AG04449 (cell line): ENCODE measurements at regions not wholly inside any gene's neighbourhood (a gene's known extent, or its start where the extent isn't known, plus 50 kb on each side); places are given as distances from the start of the nearest gene placed in this dataset.

Experiments used
- CTCF ChIA-PET: fragments of 350-600 bp; formaldehyde crosslinking; extraction: SDS; loops from one replicate; lab custom pipeline; 2021; ENCODE audit warnings: antibody characterized with exemption; lab: Yijun Ruan, JAX
- POLR2A ChIA-PET: fragments of 400-600, 350-600 bp; formaldehyde crosslinking; extraction: SDS; loops from one replicate; lab custom pipeline; 2020; ENCODE audit warnings: antibody characterized with exemption, inconsistent platforms; lab: Yijun Ruan, JAX
- DNase-seq: peaks from one replicate; pipeline ENCODE4 v3.0.0-alpha.2; 2010; ENCODE audit warnings: low read depth, low spot score
- H3K4me3 ChIP-seq: 2 replicates; pipeline ENCODE4 v1.5.1; 2011; ENCODE audit warnings: low read depth, mild to moderate bottlenecking, control low read depth, low read length
- CTCF ChIP-seq: IDR thresholded peaks from one replicate; pipeline ENCODE4 v1.5.1; 2011; ENCODE audit warnings: mild to moderate bottlenecking, moderate library complexity, low read length, control low read depth, inconsistent platforms; ENCODE audit not compliant: insufficient read depth; ENCODE audit errors: missing control alignments

GRCh38 chr2:228599297-228599696, 417.8 kb upstream of the SPHKAP start:
- CTCF ChIA-PET = interaction anchor here (0.7 kb wide), 1 partner anchor 21 kb away, joined by 3 read pairs; no protein-coding TSS in a partner anchor
- no peak overlapping the region for H3K4me3 ChIP-seq
- TF ChIP-seq CTCF = no peak
- POLR2A ChIA-PET = no interaction called here
- no peak for DNase-seq

DNA sequence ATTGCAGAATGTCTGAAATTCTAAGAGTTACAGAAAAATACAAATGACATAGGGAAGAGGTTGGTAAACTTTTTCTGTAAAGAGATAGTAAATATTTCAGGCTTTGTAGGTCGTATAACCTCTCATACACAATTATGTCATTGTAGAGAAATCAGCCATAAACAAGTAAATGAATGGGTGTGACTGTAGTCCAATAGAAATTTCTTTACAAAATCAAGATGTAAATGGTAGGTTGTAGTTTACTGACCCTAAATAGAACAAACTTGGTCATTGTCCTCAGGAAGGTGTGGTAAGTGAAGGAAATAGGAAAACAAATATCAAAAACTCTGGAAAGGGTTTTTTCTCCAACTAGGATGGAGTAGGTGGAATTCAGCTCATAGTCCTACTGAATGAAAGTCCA, 415.5 kb upstream of the SPHKAP start:
- no peak for TF ChIP-seq CTCF
- no peak overlapping the region for H3K4me3 ChIP-seq
- ChIA-PET POLR2A (no interaction called here), CTCF (no interaction called here)
- DNase-seq = no peak

GRCh38 chr2:228594012-228594411, 412.5 kb upstream of the SPHKAP start:
- POLR2A ChIA-PET = no interaction called here
- no peak for DNase-seq
- CTCF ChIA-PET = no interaction called here
- no peak overlapping the region for H3K4me3 ChIP-seq
- no peak for TF ChIP-seq CTCF

DNA sequence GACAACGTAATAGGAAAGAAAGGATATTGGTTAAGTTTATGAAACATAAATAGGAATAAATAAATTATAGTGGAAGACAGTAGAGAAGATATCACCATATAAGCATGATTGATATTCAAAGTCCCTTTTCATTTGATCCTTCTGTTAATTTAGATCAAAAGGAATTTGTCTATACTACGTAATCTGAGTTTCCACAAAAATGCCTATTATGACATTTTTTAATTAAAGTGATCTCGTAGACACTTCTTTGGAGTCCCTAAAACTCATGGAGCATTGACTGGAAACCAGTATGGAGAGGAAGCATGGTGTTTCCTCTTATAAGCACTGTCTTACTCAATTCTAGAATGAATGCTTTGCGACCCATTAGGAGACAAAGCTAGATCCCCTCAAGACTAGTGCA, 411.4 kb upstream of the SPHKAP start:
- no peak for DNase-seq
- no peak overlapping the region for H3K4me3 ChIP-seq
- no peak for TF ChIP-seq CTCF
- CTCF ChIA-PET = no interaction called here
- POLR2A ChIA-PET = no interaction called here

DNA sequence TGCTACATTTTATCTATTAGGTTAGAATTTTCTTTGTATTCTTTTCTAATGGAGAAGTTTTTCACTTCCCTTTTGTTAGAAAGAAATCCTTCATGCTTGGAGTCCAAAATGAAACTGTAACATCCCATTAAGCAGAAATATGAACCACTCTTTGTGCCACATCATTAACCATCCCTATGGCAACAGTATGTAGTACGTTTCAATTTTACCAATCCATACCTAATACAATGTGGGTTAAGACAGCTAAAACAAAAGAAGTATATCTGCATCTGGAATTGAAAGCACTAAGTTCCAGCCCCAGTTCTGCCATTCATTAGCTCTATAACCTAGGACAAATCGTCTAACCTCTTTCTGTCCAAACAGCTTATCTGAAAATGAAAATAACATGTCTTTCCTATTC, 409.2 kb upstream of the SPHKAP start:
- TF ChIP-seq CTCF = no peak
- ChIA-PET POLR2A (no interaction called here), CTCF (no interaction called here)
- no peak for DNase-seq
- no peak overlapping the region for H3K4me3 ChIP-seq

DNA sequence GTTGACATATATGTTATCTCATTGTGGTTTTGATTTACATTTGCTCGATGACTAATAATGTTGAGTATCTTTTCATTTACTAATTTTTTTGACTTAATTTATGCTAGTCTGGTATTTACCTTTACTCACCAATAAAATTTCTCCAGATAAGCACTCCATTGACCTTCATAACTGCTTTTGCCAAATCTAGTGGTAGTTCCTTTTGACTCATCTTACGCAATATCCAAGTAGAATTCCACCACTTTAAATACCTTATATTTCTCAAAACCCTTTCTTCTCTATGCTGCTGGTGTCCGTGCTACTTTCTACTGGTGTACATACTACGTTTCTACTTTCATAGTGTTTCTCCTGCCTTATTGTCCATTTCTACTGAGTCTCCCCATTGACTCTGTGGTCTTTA, 407.6 kb upstream of the SPHKAP start:
- ChIA-PET POLR2A (no interaction called here), CTCF (no interaction called here)
- H3K4me3 ChIP-seq = no peak overlapping the region
- DNase-seq = no peak
- no peak for TF ChIP-seq CTCF

DNA sequence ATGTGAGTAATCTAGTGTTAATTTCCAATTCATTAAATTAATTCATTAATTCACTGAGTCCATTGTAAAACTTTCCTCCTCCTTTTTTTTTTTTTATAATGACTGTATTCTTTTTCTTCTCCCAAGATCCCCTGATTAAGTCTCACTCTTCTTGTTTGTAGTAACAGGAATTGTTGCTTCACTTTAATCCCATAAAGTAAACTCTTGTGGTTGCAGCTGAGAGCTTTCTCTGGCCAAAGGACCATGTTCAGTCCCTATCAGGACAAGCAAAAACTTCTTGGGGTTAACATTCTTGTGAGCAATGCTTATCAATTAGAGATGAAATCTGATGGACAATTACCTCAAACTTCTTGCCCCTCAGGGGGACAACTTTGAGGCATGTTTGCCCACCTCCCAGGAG, 400.2 kb upstream of the SPHKAP start:
- ChIA-PET CTCF (no interaction called here), POLR2A (no interaction called here)
- TF ChIP-seq CTCF = no peak
- H3K4me3 ChIP-seq = no peak overlapping the region
- no peak for DNase-seq
